Hematopoietic multipotent progenitor cell (in vitro differentiated cells): ENCODE measurements at regions not wholly inside any gene's neighbourhood (a gene's known extent, or its start where the extent isn't known, plus 50 kb on each side); places are given as distances from the start of the nearest gene placed in this dataset. TPM values are rescaled to one million over a fixed set of nuclear protein-coding genes. Genes with fewer than 3 reads are reported as not detected.
A peak's percentile ranks its signal among the peaks of the same experiment; 100 is the strongest.

ENCODE experiments used
- DNase-seq, 3 donors: peaks; one replicate each; pipeline ENCODE4 v3.0.0-alpha.2; 2011 to 2015; ENCODE audit warnings: low read depth in 2 of 3, low spot score in 2 of 3
- small RNA-seq: library from RNA; depleted of rRNA; stranded (forward); fragments of <200 nt; gene quantifications from one replicate; pipeline ENCODE3, GENCODE V24; 2012

- DNase-seq, result no peak
Observed at GRCh38 chr3:157590273-157590672, 87.1 kb upstream of the VEPH1 start.

- no peak for DNase-seq
Observed at GRCh38 chr3:157589211-157589610, 86.0 kb upstream of the VEPH1 start.

DNA sequence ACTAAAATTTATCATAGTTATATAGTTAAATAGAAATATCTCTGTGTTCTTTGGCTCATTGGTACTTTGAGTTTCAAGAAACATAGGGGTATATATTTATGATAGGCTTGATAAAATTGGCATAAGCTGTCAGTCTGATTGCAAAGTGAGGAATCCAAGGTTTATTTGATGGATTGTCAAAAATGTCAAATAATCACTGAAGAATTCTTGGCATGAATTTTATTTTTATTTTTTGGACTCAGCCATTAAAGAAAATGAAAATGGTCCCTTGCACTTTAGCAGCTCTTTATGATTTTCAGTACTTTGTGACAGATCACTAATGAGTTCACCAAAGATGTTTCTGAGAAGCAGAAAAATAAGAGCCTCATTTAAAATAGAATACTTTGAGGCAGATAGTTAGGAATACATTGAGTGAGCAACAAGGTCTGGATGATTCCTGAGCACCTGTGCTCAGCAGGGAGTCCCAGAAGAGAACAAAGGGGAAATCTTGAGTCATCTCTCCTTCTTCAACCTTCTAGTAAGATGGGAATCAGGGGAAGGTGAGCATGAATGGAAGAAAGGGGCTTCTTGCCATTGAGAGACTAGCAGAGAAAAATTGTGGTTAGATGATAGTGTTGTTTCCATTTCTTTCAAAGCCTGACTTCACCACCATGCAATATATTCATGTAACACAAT lies 85.3 kb upstream of the VEPH1 start:
- DNase-seq, result no peak

DNA sequence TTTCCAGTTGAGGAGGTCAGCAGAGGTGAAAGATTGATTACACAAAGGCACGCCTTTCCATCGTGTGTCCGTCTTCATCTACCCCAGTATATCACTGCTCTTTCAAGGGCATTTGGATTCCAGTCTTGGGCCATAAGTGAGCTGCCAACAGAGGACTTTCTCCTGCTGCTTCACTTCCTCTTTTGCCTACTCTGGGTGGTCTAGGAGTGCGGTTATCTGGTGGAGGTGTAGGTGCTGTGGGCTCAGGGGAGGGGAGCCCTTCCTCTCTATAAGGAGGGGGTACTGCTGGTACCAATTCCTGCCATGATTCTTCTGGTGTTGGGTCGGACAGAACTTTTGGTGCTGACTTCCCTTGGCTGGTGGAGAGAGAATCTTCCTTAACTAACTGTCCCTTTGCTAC lies 83.1 kb upstream of the VEPH1 start:
- DNase-seq, result peak in 1 of 3 donors; percentile 59

- DNase-seq, result no peak
Observed at GRCh38 chr3:157585386-157585785, 82.2 kb upstream of the VEPH1 start.

DNA sequence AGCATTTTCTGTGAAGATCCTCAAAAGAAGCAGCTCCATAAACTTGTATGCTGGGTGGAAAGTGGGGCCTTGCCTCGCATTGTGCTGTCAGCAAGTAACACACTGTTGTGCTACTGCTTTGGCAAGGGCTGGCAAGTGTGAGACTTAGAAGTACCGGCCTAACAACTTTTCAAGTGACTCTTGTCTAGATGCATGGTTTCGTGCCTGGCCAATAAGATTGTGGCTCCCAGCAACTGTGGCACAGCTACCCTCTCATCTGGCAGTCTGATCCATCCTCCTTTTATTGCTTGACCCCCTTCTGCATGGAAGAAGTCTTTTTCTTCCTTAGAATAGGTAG lies 79.4 kb upstream of the VEPH1 start:
- no peak for DNase-seq

GRCh38 chr3:157581956-157582636 lies 78.9 kb upstream of the VEPH1 start:
- DNase-seq, result peak in 1 of 3 donors; percentile 40

DNA sequence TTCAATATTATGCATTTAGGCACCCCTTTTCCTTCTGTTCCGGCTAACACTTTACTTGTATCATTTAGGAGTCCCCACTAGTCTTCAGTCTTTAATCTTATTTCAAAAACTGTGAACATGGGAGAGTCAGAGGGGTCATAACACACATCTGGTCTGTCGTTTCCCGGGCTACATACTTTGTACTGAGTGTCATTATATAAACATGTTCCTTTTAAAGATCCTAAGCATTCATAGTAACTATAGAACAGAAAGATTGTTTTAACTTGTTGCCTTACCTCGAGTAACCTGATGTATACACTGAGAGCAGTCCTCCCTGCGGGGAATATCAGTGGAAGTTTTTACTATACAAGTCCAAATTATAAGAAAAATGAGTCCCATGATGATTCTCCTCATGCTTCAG lies 78.2 kb upstream of the VEPH1 start:
- DNase-seq, result no peak

DNA sequence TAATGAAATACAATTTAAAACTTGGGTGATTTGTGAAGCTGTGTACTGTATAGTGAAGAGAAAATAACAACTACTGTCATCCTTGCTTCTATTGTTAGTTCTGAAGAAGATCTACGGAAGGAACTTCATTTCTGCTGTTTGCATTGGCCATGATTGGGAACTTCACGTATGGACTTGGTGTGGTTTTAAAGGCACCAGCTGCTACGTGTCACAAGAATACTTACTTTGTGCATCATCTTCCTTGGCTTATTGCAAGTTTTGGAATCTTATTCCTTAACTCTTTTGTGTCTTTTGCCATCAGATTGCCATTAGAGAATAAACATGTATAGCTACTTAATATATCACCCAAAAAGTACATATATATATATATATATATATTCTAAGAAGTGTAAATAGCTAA lies 75.0 kb upstream of the VEPH1 start:
- DNase-seq, result no peak

GRCh38 chr3:157574531-157574930 lies 71.3 kb upstream of the VEPH1 start:
- no peak for DNase-seq

- DNase-seq, result no peak
Observed at GRCh38 chr3:157573780-157574378, 70.7 kb upstream of the VEPH1 start.

- no peak for DNase-seq
Observed at GRCh38 chr3:157573281-157573680, 70.1 kb upstream of the VEPH1 start.

DNA sequence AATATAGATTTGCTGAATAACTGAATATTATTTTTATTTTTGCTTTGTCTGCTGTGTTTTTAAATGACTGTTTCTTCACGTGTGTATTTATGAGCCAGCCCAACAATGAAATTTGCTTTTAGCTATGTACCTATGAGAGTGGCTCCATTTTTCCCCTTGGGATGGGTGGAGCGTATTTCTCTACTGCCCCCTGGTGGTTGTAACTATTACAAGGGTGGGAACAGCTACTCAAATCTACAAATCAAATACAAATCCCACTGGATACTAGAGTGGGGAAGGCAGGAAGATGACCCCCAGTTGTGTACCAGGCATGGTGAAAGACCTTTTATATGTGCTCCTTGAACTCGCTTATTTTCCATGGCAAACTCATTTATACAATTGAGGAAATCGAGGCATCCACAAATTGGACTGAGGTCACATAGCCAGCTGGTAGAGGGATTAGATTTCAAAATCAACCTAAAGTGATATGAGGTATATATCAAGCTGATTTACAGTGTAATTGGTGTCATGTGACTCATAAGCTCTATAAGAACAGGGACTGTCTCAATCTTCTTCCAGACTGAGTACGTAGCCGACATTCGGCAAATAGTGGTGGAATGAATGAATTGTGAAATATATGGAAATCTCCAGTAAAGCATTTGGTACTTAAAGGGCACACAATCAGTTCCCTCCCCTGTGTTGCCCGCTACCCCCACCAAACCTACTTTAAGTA lies 69.5 kb upstream of the VEPH1 start:
- peak in 2 of 3 donors; percentile 37 to 60 for DNase-seq

DNA sequence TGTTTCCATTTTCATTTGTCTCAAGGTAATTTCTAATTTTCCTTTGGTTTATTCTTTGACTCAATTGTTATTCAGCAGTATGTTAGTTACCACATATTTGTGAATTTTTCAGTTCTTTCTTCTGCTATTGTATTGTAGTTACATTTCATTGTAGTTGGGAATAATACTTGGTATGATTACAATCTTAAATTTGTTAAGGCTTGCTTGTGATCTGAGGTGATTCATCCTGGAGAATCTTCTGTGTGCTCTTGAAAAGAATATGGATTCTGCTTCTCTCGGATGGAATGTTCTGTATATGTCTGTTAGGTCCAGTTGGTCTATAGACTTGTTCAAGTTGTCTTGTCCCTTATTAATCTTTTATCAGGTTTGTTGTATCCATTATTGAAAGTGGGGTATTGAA lies 63.4 kb upstream of the VEPH1 start:
- DNase-seq, result no peak

- DNase-seq, result no peak
Observed at GRCh38 chr3:157559401-157559800, 56.2 kb upstream of the VEPH1 start.

Small RNA genes in the stretch of these regions (small RNA-seq; reads per million reads assigned to genes)
- not detected for gene RN7SKP46
